ENCODE measurements at regions not wholly inside any gene's neighbourhood (a gene's known extent, or its start where the extent isn't known, plus 50 kb on each side); places are given as distances from the start of the nearest gene placed in this dataset.

GRCh38 chr12:13680916-13681315 is 300.5 kb downstream of the GRIN2B start:
- no peak for DNase-seq (ENCODE audit: low read depth)

GRCh38 chr12:13676880-13677279 is 304.5 kb downstream of the GRIN2B start:
- DNase-seq (ENCODE audit: low read depth) = no peak

GRCh38 chr12:13670285-13670866 is 311.0 kb downstream of the GRIN2B start:
- no peak for DNase-seq (ENCODE audit: low read depth)

GRCh38 chr12:13668880-13669279 is 312.5 kb downstream of the GRIN2B start:
- DNase-seq (ENCODE audit: low read depth) = no peak

GRCh38 chr12:13666806-13667205 is 314.6 kb downstream of the GRIN2B start:
- no peak for DNase-seq (ENCODE audit: low read depth)

- peak; percentile 33 for DNase-seq (ENCODE audit: low read depth)
Measured at GRCh38 chr12:13661005-13661887, 320.2 kb downstream of the GRIN2B start.

GRCh38 chr12:13654456-13654855 is 326.9 kb downstream of the GRIN2B start:
- no peak for DNase-seq (ENCODE audit: low read depth)

- no peak for DNase-seq (ENCODE audit: low read depth)
Measured at GRCh38 chr12:13652105-13652504, 329.3 kb downstream of the GRIN2B start.

- no peak for DNase-seq (ENCODE audit: low read depth)
Measured at GRCh38 chr12:13635709-13636108, 345.7 kb downstream of the GRIN2B start.

GRCh38 chr12:13631873-13632272 is 349.5 kb downstream of the GRIN2B start:
- DNase-seq (ENCODE audit: low read depth) = no peak

- DNase-seq (ENCODE audit: low read depth) = no peak
Measured at GRCh38 chr12:13630354-13630753, 351.0 kb downstream of the GRIN2B start.

- no peak for DNase-seq (ENCODE audit: low read depth)
Measured at GRCh38 chr12:13628067-13628466, 353.3 kb downstream of the GRIN2B start.

GRCh38 chr12:13627536-13627935 is 353.9 kb downstream of the GRIN2B start:
- no peak for DNase-seq (ENCODE audit: low read depth)

GRCh38 chr12:13613297-13613696 is 368.1 kb downstream of the GRIN2B start:
- no peak for DNase-seq (ENCODE audit: low read depth)

GRCh38 chr12:13609894-13610679 is 371.3 kb downstream of the GRIN2B start:
- no peak for DNase-seq (ENCODE audit: low read depth)

- no peak for DNase-seq (ENCODE audit: low read depth)
Measured at GRCh38 chr12:13606290-13606689, 375.1 kb downstream of the GRIN2B start.

- DNase-seq (ENCODE audit: low read depth) = no peak
Measured at GRCh38 chr12:13603953-13604352, 377.4 kb downstream of the GRIN2B start.

GRCh38 chr12:13602172-13602571 is 379.2 kb downstream of the GRIN2B start:
- DNase-seq (ENCODE audit: low read depth) = no peak

- no peak for DNase-seq (ENCODE audit: low read depth)
Measured at GRCh38 chr12:13599176-13599575, 382.2 kb downstream of the GRIN2B start.

- DNase-seq (ENCODE audit: low read depth) = no peak
Measured at GRCh38 chr12:13597837-13598236, 383.6 kb downstream of the GRIN2B start.

- DNase-seq (ENCODE audit: low read depth) = no peak
Measured at GRCh38 chr12:13597166-13597565, 384.2 kb downstream of the GRIN2B start.

GRCh38 chr12:13596714-13597113 is 384.7 kb downstream of the GRIN2B start:
- no peak for DNase-seq (ENCODE audit: low read depth)

Measured in GM04504 (cell line).